ENCODE measurements at regions not wholly inside any gene's neighbourhood (a gene's known extent, or its start where the extent isn't known, plus 50 kb on each side); places are given as distances from the start of the nearest gene placed in this dataset.

- DNase-seq (ENCODE audit: low spot score in 2 of 2), result no peak
These were observed 280.4 kb downstream of the ZNF608 start for GRCh38 chr5:124466011-124466410.

GRCh38 chr5:124463851-124464250 lies 282.6 kb downstream of the ZNF608 start:
- ATAC-seq (no peak), DNase-seq (ENCODE audit: low spot score in 2 of 2) (no peak)
- H3K9me3 Mint-ChIP-seq, result peaks cover 7 to 12% of the 10 kb centered on the region in 2 donors
- H3K27ac Mint-ChIP-seq, result no peak overlapping the region
- H3K36me3 Mint-ChIP-seq, result peaks cover 0 to 5% of the 10 kb centered on the region in 2 donors

More at GRCh38 chr5:124466011-124466410, 280.4 kb downstream of the ZNF608 start:
- Mint-ChIP-seq H3K27ac (no peak overlapping the region), H3K9me3 (peaks cover 4% of the 10 kb centered on the region in 2 donors), H3K36me3 (no peaks in the 10 kb centered on the region)
- no peak for ATAC-seq

GRCh38 chr5:124462751-124463150 lies 283.7 kb downstream of the ZNF608 start:
- Mint-ChIP-seq H3K27ac (no peak overlapping the region), H3K9me3 (peaks cover 7 to 10% of the 10 kb centered on the region in 2 donors), H3K36me3 (peaks cover 0 to 5% of the 10 kb centered on the region in 2 donors)
- no peak for ATAC-seq
- no peak for DNase-seq (ENCODE audit: low spot score in 2 of 2)

- no peak for ATAC-seq
These were observed 284.5 kb downstream of the ZNF608 start for GRCh38 chr5:124461941-124462340.

GRCh38 chr5:124461157-124461556 lies 285.3 kb downstream of the ZNF608 start:
- ATAC-seq, result no peak
- DNase-seq (ENCODE audit: low spot score in 2 of 2), result no peak
- Mint-ChIP-seq H3K27ac (no peak overlapping the region), H3K9me3 (peaks cover 7 to 8% of the 10 kb centered on the region in 2 donors), H3K36me3 (peaks cover 0 to 5% of the 10 kb centered on the region in 2 donors)

More at GRCh38 chr5:124461941-124462340, 284.5 kb downstream of the ZNF608 start:
- DNase-seq (ENCODE audit: low spot score in 2 of 2), result no peak
- H3K9me3 Mint-ChIP-seq, result peaks cover 7 to 8% of the 10 kb centered on the region in 2 donors
- H3K27ac Mint-ChIP-seq, result no peak overlapping the region
- H3K36me3 Mint-ChIP-seq, result peaks cover 0 to 5% of the 10 kb centered on the region in 2 donors

GRCh38 chr5:124460642-124461041 lies 285.8 kb downstream of the ZNF608 start:
- Mint-ChIP-seq H3K36me3 (peaks cover 0 to 5% of the 10 kb centered on the region in 2 donors), H3K9me3 (peaks cover 7 to 8% of the 10 kb centered on the region in 2 donors), H3K27ac (no peak overlapping the region)
- DNase-seq (ENCODE audit: low spot score in 2 of 2) (no peak), ATAC-seq (no peak)

- DNase-seq (ENCODE audit: low spot score in 2 of 2), result no peak
- ATAC-seq, result no peak
- Mint-ChIP-seq H3K9me3 (peaks cover 7 to 8% of the 10 kb centered on the region in 2 donors), H3K36me3 (peaks cover 0 to 5% of the 10 kb centered on the region in 2 donors), H3K27ac (no peak overlapping the region)
These were observed 286.5 kb downstream of the ZNF608 start for GRCh38 chr5:124459984-124460383.

- ATAC-seq, result no peak
- Mint-ChIP-seq H3K9me3 (peaks cover 3 to 8% of the 10 kb centered on the region in 2 donors), H3K36me3 (peaks cover 0 to 5% of the 10 kb centered on the region in 2 donors), H3K27ac (no peak overlapping the region)
- no peak for DNase-seq (ENCODE audit: low spot score in 2 of 2)
These were observed 288.5 kb downstream of the ZNF608 start for GRCh38 chr5:124457901-124458300.

- no peak overlapping the region for H3K27ac Mint-ChIP-seq
- ATAC-seq (no peak), DNase-seq (ENCODE audit: low spot score in 2 of 2) (no peak)
- peaks cover 0 to 5% of the 10 kb centered on the region in 2 donors for H3K36me3 Mint-ChIP-seq
- H3K9me3 Mint-ChIP-seq, result peaks cover 3 to 8% of the 10 kb centered on the region in 2 donors
These were observed 289.3 kb downstream of the ZNF608 start for GRCh38 chr5:124457101-124457500.

GRCh38 chr5:124456249-124456648 lies 290.2 kb downstream of the ZNF608 start:
- ATAC-seq (no peak), DNase-seq (ENCODE audit: low spot score in 2 of 2) (no peak)

GRCh38 chr5:124454081-124454480 lies 292.4 kb downstream of the ZNF608 start:
- Mint-ChIP-seq H3K9me3 (peaks cover 0 to 5% of the 10 kb centered on the region in 2 donors), H3K27ac (no peak overlapping the region), H3K36me3 (no peaks in the 10 kb centered on the region)
- ATAC-seq, result no peak
- no peak for DNase-seq (ENCODE audit: low spot score in 2 of 2)

More at GRCh38 chr5:124456249-124456648, 290.2 kb downstream of the ZNF608 start:
- Mint-ChIP-seq H3K36me3 (peaks cover 0 to 5% of the 10 kb centered on the region in 2 donors), H3K9me3 (peaks cover 3 to 8% of the 10 kb centered on the region in 2 donors), H3K27ac (no peak overlapping the region)

GRCh38 chr5:124453221-124454051 lies 293.0 kb downstream of the ZNF608 start:
- Mint-ChIP-seq H3K27ac (no peak overlapping the region), H3K36me3 (no peaks in the 10 kb centered on the region), H3K9me3 (peaks cover 0 to 5% of the 10 kb centered on the region in 2 donors)
- DNase-seq (ENCODE audit: low spot score in 2 of 2) (no peak), ATAC-seq (peak in 1 of 2 donors; percentile 85)

- Mint-ChIP-seq H3K36me3 (no peaks in the 10 kb centered on the region), H3K9me3 (peaks cover 0 to 5% of the 10 kb centered on the region in 2 donors), H3K27ac (no peak overlapping the region)
- DNase-seq (ENCODE audit: low spot score in 2 of 2), result no peak
- ATAC-seq, result no peak
These were observed 294.0 kb downstream of the ZNF608 start for GRCh38 chr5:124452412-124452811.

- ATAC-seq (no peak), DNase-seq (ENCODE audit: low spot score in 2 of 2) (no peak)
- Mint-ChIP-seq H3K27ac (no peak overlapping the region), H3K9me3 (peaks cover 0 to 5% of the 10 kb centered on the region in 2 donors), H3K36me3 (no peaks in the 10 kb centered on the region)
These were observed 294.6 kb downstream of the ZNF608 start for GRCh38 chr5:124451721-124452383.

- ATAC-seq, result no peak
- no peak for DNase-seq (ENCODE audit: low spot score in 2 of 2)
- no peaks in the 10 kb centered on the region for H3K36me3 Mint-ChIP-seq
- H3K27ac Mint-ChIP-seq, result no peak overlapping the region
- H3K9me3 Mint-ChIP-seq, result peaks cover 0 to 9% of the 10 kb centered on the region in 2 donors
These were observed 300.3 kb downstream of the ZNF608 start for GRCh38 chr5:124446120-124446519.

- Mint-ChIP-seq H3K9me3 (peaks cover 3 to 8% of the 10 kb centered on the region in 2 donors), H3K27ac (no peak overlapping the region), H3K36me3 (no peaks in the 10 kb centered on the region)
- ATAC-seq (no peak), DNase-seq (ENCODE audit: low spot score in 2 of 2) (no peak)
These were observed 301.3 kb downstream of the ZNF608 start for GRCh38 chr5:124445070-124445619.
